ENCODE measurements at regions not wholly inside any gene's neighbourhood (a gene's known extent, or its start where the extent isn't known, plus 50 kb on each side); places are given as distances from the start of the nearest gene placed in this dataset.

- ATAC-seq (no peak), DNase-seq (no peak)
- Histone ChIP-seq H3K27ac (no peak overlapping the region), H3K36me3 (no peaks in the 10 kb centered on the region), H3K4me3 (no peak overlapping the region), H3K27me3 (no peaks in the 10 kb centered on the region), H3K9me3 (no peaks in the 10 kb centered on the region), H3K4me1 (no peaks in the 10 kb centered on the region)
- TF ChIP-seq CTCF (IDR thresholded peaks at IDR 0.05) (no peak), POLR2A (IDR thresholded peaks at IDR 0.05) (no peak)
- WGBS (ENCODE audit: insufficient coverage, low coverage, low lambda C conversion rate, missing lambda C conversion rate): 55% methylated on average over 3 of the region's 3 CpGs
- intact Hi-C loops (cut with DNase I): no loop called here
These were observed 123.4 kb upstream of the ADGRL4 start for GRCh38 chr1:79129914-79130313.

DNA sequence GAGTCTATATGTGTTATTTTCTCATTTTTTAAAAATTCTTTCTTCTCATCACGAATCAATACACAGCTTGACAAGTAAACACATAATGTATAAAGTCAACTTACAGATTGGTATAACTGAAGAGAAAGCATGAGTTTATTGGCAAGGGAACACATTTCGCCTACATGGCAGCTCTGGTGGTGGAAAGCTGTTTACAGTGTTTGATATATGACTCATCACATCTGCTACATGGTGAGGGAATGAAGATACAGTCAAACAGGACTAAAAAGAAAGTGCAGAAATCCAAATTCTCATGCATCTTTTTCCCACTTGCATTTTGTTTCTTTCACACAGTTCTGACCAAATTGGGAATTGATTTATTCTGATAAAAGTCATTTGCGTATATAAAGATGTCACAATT lies 122.2 kb upstream of the ADGRL4 start:
- H3K27me3 ChIP-seq: no peaks in the 10 kb centered on the region
- H3K4me1 ChIP-seq: no peaks in the 10 kb centered on the region
- TF ChIP-seq POLR2A (IDR thresholded peaks at IDR 0.05): no peak
- no peak for TF ChIP-seq CTCF (IDR thresholded peaks at IDR 0.05)
- ATAC-seq (no peak), DNase-seq (no peak)
- intact Hi-C loops (cut with DNase I): no loop called here
- H3K27ac ChIP-seq: no peak overlapping the region
- H3K9me3 ChIP-seq: no peaks in the 10 kb centered on the region
- no peaks in the 10 kb centered on the region for H3K36me3 ChIP-seq
- no peak overlapping the region for H3K4me3 ChIP-seq
- WGBS (ENCODE audit: insufficient coverage, low coverage, low lambda C conversion rate, missing lambda C conversion rate): 47% methylated on average over 3 of the region's 3 CpGs

GRCh38 chr1:79124756-79125155 lies 118.2 kb upstream of the ADGRL4 start:
- Histone ChIP-seq H3K27ac (no peak overlapping the region), H3K4me3 (no peak overlapping the region), H3K27me3 (no peaks in the 10 kb centered on the region), H3K36me3 (no peaks in the 10 kb centered on the region), H3K4me1 (no peaks in the 10 kb centered on the region), H3K9me3 (no peaks in the 10 kb centered on the region)
- WGBS (ENCODE audit: insufficient coverage, low coverage, low lambda C conversion rate, missing lambda C conversion rate): 40% methylated on average over 5 of the region's 5 CpGs
- TF ChIP-seq CTCF (IDR thresholded peaks at IDR 0.05): no peak
- TF ChIP-seq POLR2A (IDR thresholded peaks at IDR 0.05): no peak
- DNase-seq (no peak), ATAC-seq (no peak)
- intact Hi-C loops (cut with DNase I): no loop called here

GRCh38 chr1:79122521-79122920 lies 116.0 kb upstream of the ADGRL4 start:
- no peaks in the 10 kb centered on the region for H3K9me3 ChIP-seq
- no peak overlapping the region for H3K4me3 ChIP-seq
- WGBS (ENCODE audit: insufficient coverage, low coverage, low lambda C conversion rate, missing lambda C conversion rate): 53% methylated on average over 1 of the region's 1 CpG
- no peak overlapping the region for H3K27ac ChIP-seq
- TF ChIP-seq POLR2A (IDR thresholded peaks at IDR 0.05) (no peak), CTCF (IDR thresholded peaks at IDR 0.05) (no peak)
- no peaks in the 10 kb centered on the region for H3K36me3 ChIP-seq
- ATAC-seq (no peak), DNase-seq (no peak)
- no peaks in the 10 kb centered on the region for H3K27me3 ChIP-seq
- H3K4me1 ChIP-seq: no peaks in the 10 kb centered on the region
- intact Hi-C loops (cut with DNase I): no loop called here

GRCh38 chr1:79117376-79117775 lies 110.8 kb upstream of the ADGRL4 start:
- Histone ChIP-seq H3K4me1 (no peaks in the 10 kb centered on the region), H3K36me3 (no peaks in the 10 kb centered on the region), H3K27me3 (no peaks in the 10 kb centered on the region), H3K27ac (no peak overlapping the region), H3K9me3 (no peaks in the 10 kb centered on the region), H3K4me3 (no peak overlapping the region)
- DNase-seq (no peak), ATAC-seq (no peak)
- TF ChIP-seq CTCF (IDR thresholded peaks at IDR 0.05): no peak
- no peak for TF ChIP-seq POLR2A (IDR thresholded peaks at IDR 0.05)
- intact Hi-C loops (cut with DNase I): no loop called here
- 30% methylated on average over 3 of the region's 3 CpGs for WGBS (ENCODE audit: insufficient coverage, low coverage, low lambda C conversion rate, missing lambda C conversion rate)

Data from right lobe of liver (tissue), 6 donors.